ENCODE measurements at regions not wholly inside any gene's neighbourhood (a gene's known extent, or its start where the extent isn't known, plus 50 kb on each side); places are given as distances from the start of the nearest gene placed in this dataset.
A peak's percentile ranks its signal among the peaks of the same experiment; 100 is the strongest.
"Not testable (repeated sequence)": the region's sequence is repeated elsewhere in the genome, so short reads cannot be mapped to it uniquely, and the experiment has no call there.

DNA sequence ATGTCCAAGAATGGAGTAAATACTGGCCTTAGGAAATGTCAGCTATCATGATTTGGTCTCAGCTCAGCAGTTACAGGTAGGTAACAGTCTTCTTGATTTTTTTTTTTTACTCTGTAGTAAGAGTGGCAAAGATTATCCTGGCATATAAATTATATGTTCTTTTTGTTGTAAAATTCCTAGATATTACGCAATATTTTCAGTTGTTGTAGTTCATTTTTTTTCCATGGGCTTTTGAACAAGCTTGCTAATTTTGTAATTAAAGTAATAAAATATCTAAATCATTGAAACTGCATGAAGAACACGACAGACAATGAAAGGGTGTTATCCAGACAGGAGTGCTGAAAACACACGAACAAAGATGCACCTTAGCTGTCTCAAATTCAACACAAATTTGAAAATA is 249.4 kb downstream of the PRDM9 start:
- Histone ChIP-seq H3K36me3 (no peaks in the 10 kb centered on the region), H3K27me3 (ENCODE audit: insufficient read depth, low read depth, severe bottlenecking) (no peaks in the 10 kb centered on the region), H3K9me3 (ENCODE audit: severe bottlenecking) (no peaks in the 10 kb centered on the region), H3K4me3 (ENCODE audit: low read depth, low read length) (no peak overlapping the region), H3K27ac (no peak overlapping the region)
- TF ChIP-seq, protein P1, sequence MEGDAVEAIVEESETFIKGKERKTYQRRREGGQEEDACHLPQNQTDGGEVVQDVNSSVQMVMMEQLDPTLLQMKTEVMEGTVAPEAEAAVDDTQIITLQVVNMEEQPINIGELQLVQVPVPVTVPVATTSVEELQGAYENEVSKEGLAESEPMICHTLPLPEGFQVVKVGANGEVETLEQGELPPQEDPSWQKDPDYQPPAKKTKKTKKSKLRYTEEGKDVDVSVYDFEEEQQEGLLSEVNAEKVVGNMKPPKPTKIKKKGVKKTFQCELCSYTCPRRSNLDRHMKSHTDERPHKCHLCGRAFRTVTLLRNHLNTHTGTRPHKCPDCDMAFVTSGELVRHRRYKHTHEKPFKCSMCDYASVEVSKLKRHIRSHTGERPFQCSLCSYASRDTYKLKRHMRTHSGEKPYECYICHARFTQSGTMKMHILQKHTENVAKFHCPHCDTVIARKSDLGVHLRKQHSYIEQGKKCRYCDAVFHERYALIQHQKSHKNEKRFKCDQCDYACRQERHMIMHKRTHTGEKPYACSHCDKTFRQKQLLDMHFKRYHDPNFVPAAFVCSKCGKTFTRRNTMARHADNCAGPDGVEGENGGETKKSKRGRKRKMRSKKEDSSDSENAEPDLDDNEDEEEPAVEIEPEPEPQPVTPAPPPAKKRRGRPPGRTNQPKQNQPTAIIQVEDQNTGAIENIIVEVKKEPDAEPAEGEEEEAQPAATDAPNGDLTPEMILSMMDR (IDR thresholded peaks at IDR 0.05; ENCODE audit: low read depth, low read length): no peak
- no peak for DNase-seq

DNA sequence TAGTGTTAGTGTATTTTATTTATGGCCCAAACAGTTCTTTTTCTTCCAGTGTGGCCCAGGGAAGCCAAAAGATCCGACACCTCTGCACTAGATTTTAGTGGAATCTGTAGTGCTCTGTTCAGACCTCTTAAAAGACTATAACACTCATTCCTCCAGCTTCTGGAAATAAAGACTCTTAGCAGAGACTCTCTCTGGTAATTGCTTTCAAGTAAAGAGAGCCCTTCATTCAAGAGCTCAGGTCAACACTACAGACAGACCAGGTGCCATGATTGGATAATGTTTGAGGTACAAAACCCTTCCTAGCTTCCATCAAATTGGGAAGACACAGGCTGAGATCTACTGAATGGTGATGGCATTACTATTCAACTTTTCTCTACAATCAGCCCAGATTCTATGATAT is 255.8 kb downstream of the PRDM9 start:
- no peaks in the 10 kb centered on the region for H3K27me3 ChIP-seq (ENCODE audit: insufficient read depth, low read depth, severe bottlenecking)
- no peak overlapping the region for H3K27ac ChIP-seq
- no peaks in the 10 kb centered on the region for H3K9me3 ChIP-seq (ENCODE audit: severe bottlenecking)
- no peaks in the 10 kb centered on the region for H3K36me3 ChIP-seq
- TF ChIP-seq, protein P1 (IDR thresholded peaks at IDR 0.05; ENCODE audit: low read depth, low read length): no peak
- no peak for DNase-seq
- no peak overlapping the region for H3K4me3 ChIP-seq (ENCODE audit: low read depth, low read length)

DNA sequence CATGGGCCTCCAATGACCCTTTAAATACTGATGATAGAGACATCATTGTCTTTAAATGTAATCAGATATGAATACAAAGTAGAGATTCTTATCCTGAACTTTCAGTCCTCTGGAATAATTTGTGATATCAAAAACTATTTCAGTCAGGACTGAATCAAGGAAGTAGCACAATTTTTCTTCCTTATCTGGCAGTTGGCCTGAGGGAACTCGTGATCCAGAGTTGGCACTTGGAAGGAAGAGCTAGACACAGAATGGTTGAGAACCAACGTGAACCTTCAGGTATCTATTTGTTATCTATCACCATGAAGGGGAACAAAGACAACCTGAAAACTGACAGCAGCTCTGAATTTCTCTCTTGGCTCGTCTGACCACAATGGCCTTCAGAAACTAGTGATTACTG is 269.3 kb downstream of the PRDM9 start:
- Histone ChIP-seq H3K27ac (no peak overlapping the region), H3K9me3 (ENCODE audit: severe bottlenecking) (no peaks in the 10 kb centered on the region), H3K4me3 (ENCODE audit: low read depth, low read length) (no peak overlapping the region), H3K27me3 (ENCODE audit: insufficient read depth, low read depth, severe bottlenecking) (no peaks in the 10 kb centered on the region), H3K36me3 (no peaks in the 10 kb centered on the region)
- DNase-seq: no peak
- TF ChIP-seq, protein P1 (IDR thresholded peaks at IDR 0.05; ENCODE audit: low read depth, low read length): no peak

DNA sequence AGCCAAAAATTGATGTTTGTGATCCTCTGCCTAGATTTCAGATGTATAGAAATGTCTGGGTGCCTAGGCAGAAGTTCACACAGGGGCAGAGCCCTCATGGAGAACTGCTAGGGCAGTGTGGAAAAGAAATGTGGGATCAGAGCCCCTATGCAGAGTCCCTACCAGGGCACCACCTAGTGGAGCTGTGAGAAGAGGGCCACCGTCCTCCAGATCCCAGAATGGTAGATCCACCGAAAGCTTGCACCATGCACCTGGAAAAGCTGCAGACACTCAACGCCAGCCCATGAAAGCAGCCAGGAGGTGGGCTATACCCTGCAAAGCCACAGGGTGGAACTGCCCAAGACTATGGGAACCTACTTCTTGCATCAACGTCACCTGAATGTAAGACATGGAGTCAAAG is 292.9 kb downstream of the PRDM9 start:
- not testable (repeated sequence) for H3K27ac ChIP-seq; H3K9me3 ChIP-seq (ENCODE audit: severe bottlenecking); H3K27me3 ChIP-seq (ENCODE audit: insufficient read depth, low read depth, severe bottlenecking); H3K4me3 ChIP-seq (ENCODE audit: low read depth, low read length); H3K36me3 ChIP-seq
- peak; percentile 27 for DNase-seq
- TF ChIP-seq, protein P1 (IDR thresholded peaks at IDR 0.05; ENCODE audit: low read depth, low read length): 0 out of 2 replicates have a peak, but pooled peaks have one; percentile 22

DNA sequence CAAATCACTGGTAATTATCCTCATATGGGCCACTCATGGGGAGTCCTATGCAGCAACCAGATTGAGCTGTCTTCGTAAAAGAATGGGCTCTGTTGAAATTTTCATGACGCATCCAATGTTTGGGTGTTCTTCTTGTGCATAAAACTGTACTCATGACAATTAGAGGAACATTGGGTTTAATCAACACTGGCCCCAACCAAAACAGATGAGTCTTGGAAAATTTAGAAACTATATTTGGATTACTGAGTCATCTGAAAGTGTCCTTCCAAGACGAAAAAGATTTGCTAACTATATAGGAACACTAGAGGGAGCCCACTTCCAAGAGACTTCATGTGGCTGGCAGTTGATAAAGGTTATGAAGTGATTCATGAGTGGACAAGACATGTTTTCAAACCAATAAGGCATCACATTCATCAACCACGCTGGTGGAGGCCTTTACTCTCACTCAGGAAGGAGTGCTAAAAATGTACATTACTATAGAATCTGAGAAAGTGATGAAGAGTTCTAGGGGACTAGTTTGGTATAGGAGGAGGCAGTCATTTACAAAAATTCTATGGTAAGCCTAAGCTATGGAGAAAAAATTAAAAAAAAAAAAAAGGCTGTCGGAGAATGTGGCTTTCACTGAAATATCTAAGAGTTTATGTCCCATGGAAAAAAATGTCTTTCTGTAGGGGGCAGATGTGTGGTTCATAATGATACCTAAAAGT is 313.5 kb downstream of the PRDM9 start:
- peak; percentile 24 for DNase-seq
- TF ChIP-seq, protein P1 (IDR thresholded peaks at IDR 0.05; ENCODE audit: low read depth, low read length): peak; percentile 67
- H3K27ac ChIP-seq: no peak overlapping the region

DNA sequence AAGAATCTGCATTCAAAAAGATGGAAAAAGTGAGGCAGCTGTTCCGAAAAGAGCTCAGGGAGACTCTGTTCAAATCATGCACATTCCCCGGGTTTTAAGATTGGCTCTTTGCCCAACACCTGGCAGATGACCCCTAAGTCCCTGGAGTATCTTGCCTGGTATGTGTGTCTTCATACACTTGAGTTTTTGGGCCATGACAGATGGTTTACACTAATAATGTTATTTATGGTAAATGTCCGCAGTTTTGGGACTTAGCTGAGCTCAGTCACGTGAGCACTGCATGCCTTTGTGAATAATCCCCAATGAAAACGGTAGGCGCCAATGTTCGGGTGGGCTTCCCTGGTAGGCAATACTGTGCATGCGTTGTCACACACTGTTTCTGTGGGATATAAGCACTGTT is 316.1 kb downstream of the PRDM9 start:
- TF ChIP-seq, protein P1 (IDR thresholded peaks at IDR 0.05; ENCODE audit: low read depth, low read length): no peak
- Histone ChIP-seq H3K36me3 (no peaks in the 10 kb centered on the region), H3K4me3 (ENCODE audit: low read depth, low read length) (no peak overlapping the region), H3K9me3 (ENCODE audit: severe bottlenecking) (no peaks in the 10 kb centered on the region), H3K27me3 (ENCODE audit: insufficient read depth, low read depth, severe bottlenecking) (no peaks in the 10 kb centered on the region), H3K27ac (no peak overlapping the region)
- DNase-seq: no peak

More for the DNA sequence above, 313.5 kb downstream of the PRDM9 start:
- Histone ChIP-seq H3K4me3 (ENCODE audit: low read depth, low read length) (no peak overlapping the region), H3K27me3 (ENCODE audit: insufficient read depth, low read depth, severe bottlenecking) (no peaks in the 10 kb centered on the region), H3K36me3 (no peaks in the 10 kb centered on the region), H3K9me3 (ENCODE audit: severe bottlenecking) (no peaks in the 10 kb centered on the region)

Data from WERI-Rb-1 (cell line).